Stimulated activated naive CD8-positive, alpha-beta T cell treated with anti-CD3 and anti-CD28 coated beads, Interleukin-15, Interleukin-2, amounts not matched to agents 100 ng/mL and 50 ng/mL, for 24 hours (primary cell): ENCODE measurements at regions not wholly inside any gene's neighbourhood (a gene's known extent, or its start where the extent isn't known, plus 50 kb on each side); places are given as distances from the start of the nearest gene placed in this dataset.
A peak's percentile ranks its signal among the peaks of the same experiment; 100 is the strongest.

Experiments
- H3K27ac Mint-ChIP-seq: one replicate; pipeline ENCODE4 v1.8.0; 2021; ENCODE audit warnings: mild to moderate bottlenecking, mixed read lengths
- H3K27me3 Mint-ChIP-seq: one replicate; pipeline ENCODE4 v1.8.0; 2021; ENCODE audit warnings: mixed read lengths
- H3K36me3 Mint-ChIP-seq: one replicate; pipeline ENCODE4 v1.8.0; 2021; ENCODE audit warnings: low read depth, mixed read lengths
- H3K4me1 Mint-ChIP-seq: one replicate; pipeline ENCODE4 v1.8.0; 2021; ENCODE audit warnings: low read depth, mixed read lengths
- H3K4me3 Mint-ChIP-seq: one replicate; pipeline ENCODE4 v1.8.0; 2021; ENCODE audit warnings: mild to moderate bottlenecking, mixed read lengths
- H3K9me3 Mint-ChIP-seq: one replicate; pipeline ENCODE4 v1.8.0; 2021; ENCODE audit warnings: mixed read lengths

- Mint-ChIP-seq H3K27me3 (no peaks in the 10 kb centered on the region), H3K9me3 (no peaks in the 10 kb centered on the region), H3K27ac (peak overlapping the region; percentile 7), H3K4me1 (peaks cover 48% of the 10 kb centered on the region), H3K4me3 (no peak overlapping the region), H3K36me3 (no peaks in the 10 kb centered on the region)
These were observed 92.2 kb downstream of the NFKBIZ start for GRCh38 chr3:101941318-101942040.

GRCh38 chr3:101942356-101942755, 93.0 kb downstream of the NFKBIZ start:
- H3K36me3 Mint-ChIP-seq, result no peaks in the 10 kb centered on the region
- H3K4me3 Mint-ChIP-seq, result peak overlapping the region; percentile 35
- no peaks in the 10 kb centered on the region for H3K9me3 Mint-ChIP-seq
- H3K4me1 Mint-ChIP-seq, result peaks cover 46% of the 10 kb centered on the region
- peak overlapping the region; percentile 56 for H3K27ac Mint-ChIP-seq
- no peaks in the 10 kb centered on the region for H3K27me3 Mint-ChIP-seq

GRCh38 chr3:101943029-101943428, 93.7 kb downstream of the NFKBIZ start:
- Mint-ChIP-seq H3K4me3 (no peak overlapping the region), H3K36me3 (no peaks in the 10 kb centered on the region), H3K27ac (no peak overlapping the region), H3K4me1 (peaks cover 44% of the 10 kb centered on the region), H3K27me3 (no peaks in the 10 kb centered on the region), H3K9me3 (peaks cover 3% of the 10 kb centered on the region)

GRCh38 chr3:101944308-101944707, 95.0 kb downstream of the NFKBIZ start:
- no peak overlapping the region for H3K27ac Mint-ChIP-seq
- H3K36me3 Mint-ChIP-seq, result peaks cover 6% of the 10 kb centered on the region
- H3K4me3 Mint-ChIP-seq, result no peak overlapping the region
- no peaks in the 10 kb centered on the region for H3K27me3 Mint-ChIP-seq
- H3K4me1 Mint-ChIP-seq, result peaks cover 51% of the 10 kb centered on the region
- H3K9me3 Mint-ChIP-seq, result peaks cover 8% of the 10 kb centered on the region

- H3K9me3 Mint-ChIP-seq, result peaks cover 11% of the 10 kb centered on the region
- peak overlapping the region; percentile 89 for H3K27ac Mint-ChIP-seq
- H3K36me3 Mint-ChIP-seq, result peaks cover 8% of the 10 kb centered on the region
- peaks cover 68% of the 10 kb centered on the region for H3K4me1 Mint-ChIP-seq
- peak overlapping the region; percentile 30 for H3K4me3 Mint-ChIP-seq
- no peaks in the 10 kb centered on the region for H3K27me3 Mint-ChIP-seq
These were observed 96.7 kb downstream of the NFKBIZ start for GRCh38 chr3:101945980-101946379.

GRCh38 chr3:101946906-101947305, 97.6 kb downstream of the NFKBIZ start:
- no peak overlapping the region for H3K4me3 Mint-ChIP-seq
- peaks cover 11% of the 10 kb centered on the region for H3K9me3 Mint-ChIP-seq
- H3K4me1 Mint-ChIP-seq, result peaks cover 74% of the 10 kb centered on the region
- no peaks in the 10 kb centered on the region for H3K27me3 Mint-ChIP-seq
- no peak overlapping the region for H3K27ac Mint-ChIP-seq
- peaks cover 8% of the 10 kb centered on the region for H3K36me3 Mint-ChIP-seq

GRCh38 chr3:101950510-101950909, 101.2 kb downstream of the NFKBIZ start:
- H3K9me3 Mint-ChIP-seq, result peaks cover 11% of the 10 kb centered on the region
- H3K4me3 Mint-ChIP-seq, result peak overlapping the region; percentile 12
- H3K27ac Mint-ChIP-seq, result peak overlapping the region; percentile 84
- peaks cover 49% of the 10 kb centered on the region for H3K4me1 Mint-ChIP-seq
- no peaks in the 10 kb centered on the region for H3K27me3 Mint-ChIP-seq
- peaks cover 8% of the 10 kb centered on the region for H3K36me3 Mint-ChIP-seq

GRCh38 chr3:101950985-101951733, 101.8 kb downstream of the NFKBIZ start:
- Mint-ChIP-seq H3K9me3 (peaks cover 11% of the 10 kb centered on the region), H3K27ac (peak overlapping the region; percentile 84), H3K36me3 (peaks cover 8% of the 10 kb centered on the region), H3K4me3 (peak overlapping the region; percentile 12), H3K4me1 (peaks cover 43% of the 10 kb centered on the region), H3K27me3 (no peaks in the 10 kb centered on the region)

- H3K4me1 Mint-ChIP-seq, result peaks cover 26% of the 10 kb centered on the region
- no peak overlapping the region for H3K27ac Mint-ChIP-seq
- peaks cover 2% of the 10 kb centered on the region for H3K36me3 Mint-ChIP-seq
- peaks cover 2% of the 10 kb centered on the region for H3K9me3 Mint-ChIP-seq
- H3K27me3 Mint-ChIP-seq, result no peaks in the 10 kb centered on the region
- H3K4me3 Mint-ChIP-seq, result no peak overlapping the region
These were observed 105.0 kb downstream of the NFKBIZ start for GRCh38 chr3:101954361-101954760.

GRCh38 chr3:101954936-101955335, 105.6 kb downstream of the NFKBIZ start:
- Mint-ChIP-seq H3K4me1 (peaks cover 20% of the 10 kb centered on the region), H3K36me3 (no peaks in the 10 kb centered on the region), H3K27me3 (no peaks in the 10 kb centered on the region), H3K9me3 (no peaks in the 10 kb centered on the region), H3K4me3 (no peak overlapping the region), H3K27ac (no peak overlapping the region)

- H3K27ac Mint-ChIP-seq, result peak overlapping the region; percentile 69
- H3K4me1 Mint-ChIP-seq, result peaks cover 37% of the 10 kb centered on the region
These were observed 112.7 kb downstream of the NFKBIZ start for GRCh38 chr3:101962055-101962454.

GRCh38 chr3:101963902-101964362, 114.6 kb downstream of the NFKBIZ start:
- H3K9me3 Mint-ChIP-seq, result peaks cover 6% of the 10 kb centered on the region
- no peaks in the 10 kb centered on the region for H3K36me3 Mint-ChIP-seq
- H3K4me3 Mint-ChIP-seq, result peak overlapping the region; percentile 5
- peaks cover 37% of the 10 kb centered on the region for H3K4me1 Mint-ChIP-seq
- peak overlapping the region; percentile 45 for H3K27ac Mint-ChIP-seq
- no peaks in the 10 kb centered on the region for H3K27me3 Mint-ChIP-seq

More at GRCh38 chr3:101962055-101962454, 112.7 kb downstream of the NFKBIZ start:
- no peak overlapping the region for H3K4me3 Mint-ChIP-seq
- no peaks in the 10 kb centered on the region for H3K36me3 Mint-ChIP-seq
- no peaks in the 10 kb centered on the region for H3K9me3 Mint-ChIP-seq
- H3K27me3 Mint-ChIP-seq, result no peaks in the 10 kb centered on the region

- H3K4me3 Mint-ChIP-seq, result no peak overlapping the region
- H3K9me3 Mint-ChIP-seq, result peaks cover 7% of the 10 kb centered on the region
- H3K27me3 Mint-ChIP-seq, result no peaks in the 10 kb centered on the region
- no peaks in the 10 kb centered on the region for H3K36me3 Mint-ChIP-seq
- peaks cover 37% of the 10 kb centered on the region for H3K4me1 Mint-ChIP-seq
- no peak overlapping the region for H3K27ac Mint-ChIP-seq
These were observed 115.5 kb downstream of the NFKBIZ start for GRCh38 chr3:101964861-101965260.

- Mint-ChIP-seq H3K4me3 (no peak overlapping the region), H3K9me3 (peaks cover 13% of the 10 kb centered on the region), H3K4me1 (peaks cover 37% of the 10 kb centered on the region), H3K36me3 (peaks cover 3% of the 10 kb centered on the region), H3K27ac (no peak overlapping the region), H3K27me3 (no peaks in the 10 kb centered on the region)
These were observed 116.9 kb downstream of the NFKBIZ start for GRCh38 chr3:101966226-101966625.

- Mint-ChIP-seq H3K9me3 (peaks cover 13% of the 10 kb centered on the region), H3K27ac (no peak overlapping the region)
These were observed 120.9 kb downstream of the NFKBIZ start for GRCh38 chr3:101970212-101970611.

More at GRCh38 chr3:101970212-101970611, 120.9 kb downstream of the NFKBIZ start:
- Mint-ChIP-seq H3K27me3 (no peaks in the 10 kb centered on the region), H3K36me3 (peaks cover 3% of the 10 kb centered on the region), H3K4me3 (no peak overlapping the region), H3K4me1 (peaks cover 13% of the 10 kb centered on the region)
